Uterus (tissue), 3 donors: ENCODE measurements at regions not wholly inside any gene's neighbourhood (a gene's known extent, or its start where the extent isn't known, plus 50 kb on each side); places are given as distances from the start of the nearest gene placed in this dataset.

Experiments used
- DNase-seq, 2 donors: peaks; one replicate each; pipeline ENCODE4 v3.0.0-alpha.2; 2019 to 2020
- H3K27ac ChIP-seq, 2 donors: fragments of 200-600 bp; sonication (generic); 1 replicate in 1 of 2; 2 replicates in 1 of 2; pipeline ENCODE4 v1.5.1; 2016 to 2018
- H3K27me3 ChIP-seq, 2 donors: fragments of 200-600 bp; sonication (generic); one replicate each; pipeline ENCODE4 v1.5.1; 2018 to 2019; ENCODE audit warnings: control low read depth in 1 of 2
- H3K36me3 ChIP-seq, 2 donors: fragments of 200-600 bp; sonication (generic); one replicate each; pipeline ENCODE4 v1.5.1; 2019; ENCODE audit warnings: control low read depth in 1 of 2
- H3K4me1 ChIP-seq, 2 donors: fragments of 200-600 bp; sonication (generic); one replicate each; pipeline ENCODE4 v1.5.1; 2018 to 2019; ENCODE audit warnings: control low read depth in 1 of 2
- H3K4me3 ChIP-seq, 2 donors: fragments of 200-600 bp; sonication (generic); 1 replicate in 1 of 2; 2 replicates in 1 of 2; pipeline ENCODE4 v1.5.1; 2018 to 2019; ENCODE audit warnings: mild to moderate bottlenecking in 1 of 2
- H3K9me3 ChIP-seq, 2 donors: fragments of 200-600 bp; sonication (generic); one replicate each; pipeline ENCODE4 v1.5.1; 2019; ENCODE audit warnings: control low read depth in 1 of 2
- CTCF ChIP-seq, 4 experiments: fragments of 200-600 bp in 2 of 4; fragments of 450-650 bp in 2 of 4; sonication (generic) in 2 of 4; IDR thresholded peaks; one replicate each; pipeline ENCODE4 v1.5.1; 2016 to 2019; ENCODE audit warnings: antibody characterized with exemption in 4 of 4, mild to moderate bottlenecking in 2 of 4, moderate library complexity in 1 of 4
- POLR2A ChIP-seq, 2 donors: fragments of 450-650 bp; IDR thresholded peaks; one replicate each; pipeline ENCODE4 v1.6.1; 2016; ENCODE audit warnings: antibody characterized with exemption in 2 of 2, mild to moderate bottlenecking in 1 of 2, moderate library complexity in 1 of 2
- intact Hi-C: fragments of 100-400 bp; cut with DNase I; formaldehyde crosslinking; loops from one replicate; pipeline ENCODE4 v1.15.1; 2023; ENCODE audit warnings: low total_unique reads
- donor health status: DM: yes; HTN: yes; CAD: no.

DNA sequence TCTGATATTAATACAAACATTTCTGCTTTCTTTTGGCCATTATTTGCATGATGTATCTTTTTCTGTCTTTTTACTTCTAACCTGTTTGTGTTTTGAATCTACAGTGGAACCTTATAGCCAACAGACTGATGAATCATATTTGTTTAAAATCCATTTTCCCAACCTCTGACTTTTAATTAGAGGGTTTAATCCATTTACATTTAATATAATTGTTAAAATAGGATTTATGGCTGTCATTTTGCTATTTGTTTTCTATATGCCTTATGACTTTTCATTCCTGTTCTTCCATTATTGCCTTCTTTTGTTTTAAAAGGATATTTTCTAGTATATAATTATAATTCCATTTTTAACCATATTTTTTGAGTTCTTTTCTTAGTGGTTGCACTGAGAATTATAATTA, 286.1 kb downstream of the ZNF621 start:
- intact Hi-C loops = no loop called here
- H3K4me3 ChIP-seq = no peak overlapping the region
- no peaks in the 10 kb centered on the region for H3K4me1 ChIP-seq
- H3K27me3 ChIP-seq = no peaks in the 10 kb centered on the region
- DNase-seq = no peak
- H3K9me3 ChIP-seq = peaks cover 0 to 4% of the 10 kb centered on the region in 2 donors
- H3K27ac ChIP-seq = no peak overlapping the region
- no peak for TF ChIP-seq POLR2A (IDR thresholded peaks at IDR 0.05)
- TF ChIP-seq CTCF (IDR thresholded peaks at IDR 0.05) = no peak
- no peaks in the 10 kb centered on the region for H3K36me3 ChIP-seq

- Histone ChIP-seq H3K4me3 (no peak overlapping the region), H3K27ac (no peak overlapping the region), H3K4me1 (no peaks in the 10 kb centered on the region), H3K36me3 (no peaks in the 10 kb centered on the region), H3K27me3 (no peaks in the 10 kb centered on the region), H3K9me3 (no peaks in the 10 kb centered on the region)
- DNase-seq = no peak
- intact Hi-C loops = no loop called here
- TF ChIP-seq CTCF (IDR thresholded peaks at IDR 0.05) = no peak
- no peak for TF ChIP-seq POLR2A (IDR thresholded peaks at IDR 0.05)
These were observed 292.3 kb downstream of the ZNF621 start for GRCh38 chr3:40817017-40817416.

DNA sequence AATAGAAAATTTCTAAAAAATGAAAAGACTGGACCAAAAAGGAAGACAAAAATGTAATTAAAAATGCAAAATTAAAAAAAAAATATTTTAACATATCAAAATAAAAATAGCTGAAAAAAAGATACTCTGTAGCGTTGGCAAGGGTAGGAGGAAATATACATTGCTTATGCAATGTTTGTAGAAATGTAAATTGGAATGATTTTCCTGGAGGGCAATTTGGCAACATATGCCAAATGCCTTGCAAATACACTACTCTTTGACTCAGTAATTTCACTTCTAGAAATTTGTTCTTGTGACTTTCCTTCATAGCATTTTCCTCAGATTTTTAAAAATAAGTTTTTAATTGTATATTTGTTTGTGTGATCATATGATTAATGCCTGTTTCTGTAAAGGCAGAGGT, 296.6 kb downstream of the ZNF621 start:
- intact Hi-C loops = no loop called here

DNA sequence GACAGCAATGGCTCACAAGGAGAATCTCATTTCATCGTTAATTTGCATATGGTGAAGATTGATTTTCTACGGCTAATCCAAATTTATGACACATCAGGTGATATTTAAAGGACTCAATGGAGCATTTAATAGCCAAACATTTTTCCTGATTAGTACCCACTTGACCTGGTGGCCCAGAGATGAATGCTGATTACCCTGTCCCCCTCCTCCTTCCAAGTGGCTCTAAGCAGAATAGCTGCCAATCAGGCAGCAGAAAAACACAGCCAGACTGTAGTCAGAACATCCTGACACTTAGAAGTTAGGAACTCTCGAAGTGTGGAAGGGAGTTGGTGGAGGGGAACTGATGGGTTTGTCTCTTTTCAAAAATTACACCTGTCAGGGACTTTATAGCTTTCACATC, 302.5 kb downstream of the ZNF621 start:
- Histone ChIP-seq H3K4me3 (no peak overlapping the region), H3K4me1 (no peaks in the 10 kb centered on the region), H3K27me3 (no peaks in the 10 kb centered on the region), H3K9me3 (no peaks in the 10 kb centered on the region), H3K27ac (no peak overlapping the region), H3K36me3 (no peaks in the 10 kb centered on the region)
- intact Hi-C loops = no loop called here
- no peak for DNase-seq
- TF ChIP-seq CTCF (IDR thresholded peaks at IDR 0.05) = no peak
- no peak for TF ChIP-seq POLR2A (IDR thresholded peaks at IDR 0.05)

More for the DNA sequence above, 296.6 kb downstream of the ZNF621 start:
- no peaks in the 10 kb centered on the region for H3K9me3 ChIP-seq
- TF ChIP-seq CTCF (IDR thresholded peaks at IDR 0.05) (no peak), POLR2A (IDR thresholded peaks at IDR 0.05) (no peak)
- H3K4me3 ChIP-seq = no peak overlapping the region
- no peaks in the 10 kb centered on the region for H3K4me1 ChIP-seq
- no peaks in the 10 kb centered on the region for H3K36me3 ChIP-seq
- no peak overlapping the region for H3K27ac ChIP-seq
- no peak for DNase-seq
- no peaks in the 10 kb centered on the region for H3K27me3 ChIP-seq

GRCh38 chr3:40827942-40828688, 303.4 kb downstream of the ZNF621 start:
- Histone ChIP-seq H3K36me3 (no peaks in the 10 kb centered on the region), H3K27ac (no peak overlapping the region), H3K27me3 (no peaks in the 10 kb centered on the region), H3K9me3 (no peaks in the 10 kb centered on the region), H3K4me3 (no peak overlapping the region), H3K4me1 (no peaks in the 10 kb centered on the region)
- no peak for TF ChIP-seq POLR2A (IDR thresholded peaks at IDR 0.05)
- no peak for TF ChIP-seq CTCF (IDR thresholded peaks at IDR 0.05)
- DNase-seq = no peak
- intact Hi-C loops = no loop called here
